ENCODE measurements at regions not wholly inside any gene's neighbourhood (a gene's known extent, or its start where the extent isn't known, plus 50 kb on each side); places are given as distances from the start of the nearest gene placed in this dataset.
"Not testable (repeated sequence)": the region's sequence is repeated elsewhere in the genome, so short reads cannot be mapped to it uniquely, and the experiment has no call there.

DNA sequence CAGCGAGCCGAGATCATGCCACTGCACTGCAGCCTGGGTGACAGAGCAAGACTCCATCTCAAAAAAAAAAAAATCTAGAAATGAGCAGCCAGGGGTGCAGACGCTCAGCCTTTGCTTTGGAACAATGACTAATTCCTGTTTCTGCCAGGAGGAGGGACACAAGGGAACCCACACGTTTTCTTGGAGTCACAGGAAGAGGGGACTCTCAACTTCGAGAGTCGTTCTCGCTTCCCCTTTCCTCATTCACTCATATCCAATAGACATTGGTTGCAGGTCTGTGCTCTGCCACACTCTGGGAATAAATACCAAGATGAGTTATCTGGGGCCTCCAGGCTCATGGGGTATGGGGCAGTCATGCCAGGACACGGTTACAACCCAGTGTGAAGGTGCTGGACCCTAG, 91.5 kb upstream of the RREB1 start:
- no peak overlapping the region for H3K4me3 ChIP-seq (ENCODE audit: low read depth, low read length)
- peaks cover 2% of the 10 kb centered on the region in 2 experiments for H3K4me1 ChIP-seq (ENCODE audit: control insufficient read depth in 1 of 2, insufficient read depth in 2 of 2, low read length in 2 of 2)
- no peak overlapping the region for H3K23ac ChIP-seq (ENCODE audit: low read length)
- no peak overlapping the region for H4K91ac ChIP-seq (ENCODE audit: low read depth, low read length)
- WGBS (ENCODE audit: extremely low coverage, insufficient coverage, insufficient read length), result no CpG with 5 or more reads among the region's 8 CpGs
- H3K9ac ChIP-seq (ENCODE audit: low read length), result no peak overlapping the region
- H3K4me2 ChIP-seq (ENCODE audit: low read length), result no peak overlapping the region
- H3K36me3 ChIP-seq (ENCODE audit: control insufficient read depth in 1 of 2, insufficient read depth in 2 of 2, low read length in 2 of 2), result no peaks in the 10 kb centered on the region
- H2AFZ ChIP-seq (ENCODE audit: insufficient read depth, low read length, poor library complexity), result no peak overlapping the region
- H3K18ac ChIP-seq (ENCODE audit: low read length), result no peak overlapping the region
- H2BK5ac ChIP-seq (ENCODE audit: low read depth, low read length, poor library complexity), result no peak overlapping the region
- H2AK5ac ChIP-seq (ENCODE audit: low read length), result no peak overlapping the region
- H2BK12ac ChIP-seq (ENCODE audit: low read length), result peak overlapping the region; percentile 22
- no peak overlapping the region for H2BK120ac ChIP-seq (ENCODE audit: insufficient read depth, low read length, poor library complexity)
- peak in 1 of 2 donors; percentile 16 for DNase-seq
- no peaks in the 10 kb centered on the region for H3K9me3 ChIP-seq (ENCODE audit: insufficient read depth, low read depth, low read length)
- no peak overlapping the region for H3K27ac ChIP-seq (ENCODE audit: low read depth, low read length)
- H4K12ac ChIP-seq (ENCODE audit: low read depth, low read length), result no peak overlapping the region
- no peak overlapping the region for H3K4ac ChIP-seq (ENCODE audit: low read depth, low read length)
- peaks cover 4% of the 10 kb centered on the region for H3K79me2 ChIP-seq (ENCODE audit: control insufficient read depth, insufficient read depth, low read length, poor library complexity)
- peak overlapping the region; percentile 29 for H4K8ac ChIP-seq (ENCODE audit: low read depth, low read length)
- no peak overlapping the region for H3K14ac ChIP-seq (ENCODE audit: low read length)
- H3K79me1 ChIP-seq (ENCODE audit: low read length), result no peaks in the 10 kb centered on the region
- no peaks in the 10 kb centered on the region for H3K27me3 ChIP-seq (ENCODE audit: insufficient read depth, low read length)

DNA sequence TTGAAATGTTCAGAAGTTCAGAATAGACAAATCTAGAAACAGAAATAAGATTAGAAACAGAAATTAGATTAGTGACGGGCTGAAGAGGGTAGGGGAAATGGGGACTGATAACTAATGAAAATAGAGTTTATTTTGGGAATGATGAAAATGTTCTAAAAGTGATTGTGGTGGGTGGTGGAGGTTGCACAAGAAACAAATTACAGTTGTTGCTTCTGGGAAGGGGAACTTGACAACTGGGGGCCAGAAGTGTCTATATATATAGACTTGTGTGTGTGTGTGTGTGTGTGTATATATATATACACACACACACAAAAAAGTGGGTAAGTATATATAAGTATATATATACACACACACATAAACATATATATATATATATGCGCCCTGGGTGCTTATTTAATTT, 86.5 kb upstream of the RREB1 start:
- Histone ChIP-seq H3K9ac (ENCODE audit: low read length) (no peak overlapping the region), H3K36me3 (ENCODE audit: control insufficient read depth in 1 of 2, insufficient read depth in 2 of 2, low read length in 2 of 2) (no peaks in the 10 kb centered on the region), H3K23ac (ENCODE audit: low read length) (no peak overlapping the region), H3K18ac (ENCODE audit: low read length) (no peak overlapping the region), H2AFZ (ENCODE audit: insufficient read depth, low read length, poor library complexity) (no peak overlapping the region), H3K4me2 (ENCODE audit: low read length) (no peak overlapping the region), H3K27ac (ENCODE audit: low read depth, low read length) (no peak overlapping the region), H3K4ac (ENCODE audit: low read depth, low read length) (no peak overlapping the region), H3K4me3 (ENCODE audit: low read depth, low read length) (no peak overlapping the region), H3K4me1 (ENCODE audit: control insufficient read depth in 1 of 2, insufficient read depth in 2 of 2, low read length in 2 of 2) (peaks cover 2 to 3% of the 10 kb centered on the region in 2 experiments), H3K27me3 (ENCODE audit: insufficient read depth, low read length) (no peaks in the 10 kb centered on the region), H4K91ac (ENCODE audit: low read depth, low read length) (no peak overlapping the region), H2BK120ac (ENCODE audit: insufficient read depth, low read length, poor library complexity) (no peak overlapping the region), H3K79me2 (ENCODE audit: control insufficient read depth, insufficient read depth, low read length, poor library complexity) (no peaks in the 10 kb centered on the region), H2BK5ac (ENCODE audit: low read depth, low read length, poor library complexity) (no peak overlapping the region), H2BK12ac (ENCODE audit: low read length) (no peak overlapping the region), H2AK5ac (ENCODE audit: low read length) (no peak overlapping the region), H3K79me1 (ENCODE audit: low read length) (no peaks in the 10 kb centered on the region), H4K12ac (ENCODE audit: low read depth, low read length) (no peak overlapping the region), H3K14ac (ENCODE audit: low read length) (no peak overlapping the region), H4K8ac (ENCODE audit: low read depth, low read length) (no peak overlapping the region), H3K9me3 (ENCODE audit: insufficient read depth, low read depth, low read length) (no peaks in the 10 kb centered on the region)
- no peak for DNase-seq
- WGBS (ENCODE audit: extremely low coverage, insufficient coverage, insufficient read length), result 100% methylated on average over 1 of the region's 2 CpGs

DNA sequence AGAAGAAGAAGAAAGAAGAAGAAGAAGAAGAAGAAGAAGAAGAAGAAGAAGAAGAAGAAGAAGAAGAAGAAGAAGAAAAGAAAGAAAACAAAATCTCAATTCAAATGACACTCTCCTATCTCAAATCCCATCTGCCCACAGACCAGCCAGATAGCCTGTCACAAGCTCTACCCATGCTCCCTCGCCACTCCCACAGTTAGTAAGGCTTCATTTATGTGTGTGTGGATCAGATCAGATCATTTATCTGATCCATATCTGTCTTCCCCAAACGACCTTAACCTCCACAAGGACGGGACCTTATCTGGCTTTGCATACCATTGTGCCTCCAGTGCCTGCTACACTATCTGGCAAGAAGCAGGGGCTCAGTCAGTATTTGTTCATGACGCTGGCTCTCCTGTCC, 81.9 kb upstream of the RREB1 start:
- Histone ChIP-seq H3K4me3 (ENCODE audit: low read depth, low read length) (no peak overlapping the region), H4K91ac (ENCODE audit: low read depth, low read length) (no peak overlapping the region), H3K18ac (ENCODE audit: low read length) (no peak overlapping the region), H3K23ac (ENCODE audit: low read length) (no peak overlapping the region), H3K27ac (ENCODE audit: low read depth, low read length) (no peak overlapping the region), H3K14ac (ENCODE audit: low read length) (no peak overlapping the region), H3K27me3 (ENCODE audit: insufficient read depth, low read length) (no peaks in the 10 kb centered on the region), H4K12ac (ENCODE audit: low read depth, low read length) (no peak overlapping the region), H3K4ac (ENCODE audit: low read depth, low read length) (no peak overlapping the region), H2AFZ (ENCODE audit: insufficient read depth, low read length, poor library complexity) (no peak overlapping the region), H3K79me2 (ENCODE audit: control insufficient read depth, insufficient read depth, low read length, poor library complexity) (no peaks in the 10 kb centered on the region), H2BK12ac (ENCODE audit: low read length) (no peak overlapping the region), H3K36me3 (ENCODE audit: control insufficient read depth in 1 of 2, insufficient read depth in 2 of 2, low read length in 2 of 2) (no peaks in the 10 kb centered on the region), H2BK120ac (ENCODE audit: insufficient read depth, low read length, poor library complexity) (no peak overlapping the region), H3K79me1 (ENCODE audit: low read length) (no peaks in the 10 kb centered on the region), H3K9me3 (ENCODE audit: insufficient read depth, low read depth, low read length) (peaks cover 4% of the 10 kb centered on the region), H3K4me2 (ENCODE audit: low read length) (no peak overlapping the region), H2AK5ac (ENCODE audit: low read length) (no peak overlapping the region), H2BK5ac (ENCODE audit: low read depth, low read length, poor library complexity) (no peak overlapping the region), H3K4me1 (ENCODE audit: control insufficient read depth in 1 of 2, insufficient read depth in 2 of 2, low read length in 2 of 2) (peaks cover 0 to 3% of the 10 kb centered on the region in 2 experiments), H3K9ac (ENCODE audit: low read length) (no peak overlapping the region), H4K8ac (ENCODE audit: low read depth, low read length) (no peak overlapping the region)
- DNase-seq, result no peak
- no CpG with 5 or more reads among the region's 4 CpGs for WGBS (ENCODE audit: extremely low coverage, insufficient coverage, insufficient read length)

DNA sequence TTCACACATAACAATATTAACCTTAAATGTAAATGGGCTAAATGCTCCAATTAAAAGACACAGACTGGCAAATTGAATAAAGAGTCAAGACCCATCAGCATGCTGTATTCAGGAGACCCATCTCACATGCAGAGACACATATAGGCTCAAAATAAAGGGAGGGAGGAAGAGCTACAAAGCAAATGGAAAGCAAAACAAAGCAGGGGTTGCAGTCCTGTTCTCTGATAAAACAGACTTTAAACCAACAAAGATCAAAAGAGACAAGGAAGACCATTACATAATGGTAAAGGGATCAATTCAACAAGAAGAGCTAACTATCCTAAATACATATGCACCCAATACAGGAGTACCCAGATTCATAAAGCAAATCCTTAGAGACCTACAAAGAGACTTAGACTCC, 78.8 kb upstream of the RREB1 start:
- not testable (repeated sequence) for H3K18ac ChIP-seq (ENCODE audit: low read length); H2AFZ ChIP-seq (ENCODE audit: insufficient read depth, low read length, poor library complexity); H2AK5ac ChIP-seq (ENCODE audit: low read length); H3K27ac ChIP-seq (ENCODE audit: low read depth, low read length); H3K4ac ChIP-seq (ENCODE audit: low read depth, low read length); H3K36me3 ChIP-seq (ENCODE audit: control insufficient read depth in 1 of 2, insufficient read depth in 2 of 2, low read length in 2 of 2); H4K91ac ChIP-seq (ENCODE audit: low read depth, low read length); H3K4me1 ChIP-seq (ENCODE audit: control insufficient read depth in 1 of 2, insufficient read depth in 2 of 2, low read length in 2 of 2); H3K27me3 ChIP-seq (ENCODE audit: insufficient read depth, low read length); H3K14ac ChIP-seq (ENCODE audit: low read length); H4K12ac ChIP-seq (ENCODE audit: low read depth, low read length); H3K9ac ChIP-seq (ENCODE audit: low read length); H3K4me2 ChIP-seq (ENCODE audit: low read length); H2BK12ac ChIP-seq (ENCODE audit: low read length); H3K4me3 ChIP-seq (ENCODE audit: low read depth, low read length); H3K9me3 ChIP-seq (ENCODE audit: insufficient read depth, low read depth, low read length); H3K23ac ChIP-seq (ENCODE audit: low read length); H4K8ac ChIP-seq (ENCODE audit: low read depth, low read length); H3K79me1 ChIP-seq (ENCODE audit: low read length); H2BK5ac ChIP-seq (ENCODE audit: low read depth, low read length, poor library complexity); H2BK120ac ChIP-seq (ENCODE audit: insufficient read depth, low read length, poor library complexity); H3K79me2 ChIP-seq (ENCODE audit: control insufficient read depth, insufficient read depth, low read length, poor library complexity); DNase-seq
